ENCODE measurements at regions not wholly inside any gene's neighbourhood (a gene's known extent, or its start where the extent isn't known, plus 50 kb on each side); places are given as distances from the start of the nearest gene placed in this dataset.

GRCh38 chr4:65773636-65774035 lies 103.3 kb upstream of the EPHA5 start:
- intact Hi-C loops (cut with DNase I) = no loop called here
- 83 to 88% (median 84%) methylated on average over 6 of the region's 6 CpGs for WGBS, 3 donors
- H3K36me3 ChIP-seq (ENCODE audit: insufficient read depth in 1 of 2, low read depth in 1 of 2) = no peaks in the 10 kb centered on the region
- no peaks in the 10 kb centered on the region for H3K4me1 ChIP-seq
- no peak overlapping the region for H3K27ac ChIP-seq
- H3K4me3 ChIP-seq = no peak overlapping the region
- DNase-seq (no peak), ATAC-seq (no peak)
- no peaks in the 10 kb centered on the region for H3K9me3 ChIP-seq
- H3K27me3 ChIP-seq (ENCODE audit: insufficient read depth in 3 of 3, low read length in 2 of 3) = no peaks in the 10 kb centered on the region
- TF ChIP-seq CTCF (IDR thresholded peaks at IDR 0.05) = no peak

GRCh38 chr4:65747386-65747785 lies 77.1 kb upstream of the EPHA5 start:
- Histone ChIP-seq H3K9me3 (no peaks in the 10 kb centered on the region), H3K4me3 (no peak overlapping the region), H3K36me3 (ENCODE audit: insufficient read depth in 1 of 2, low read depth in 1 of 2) (no peaks in the 10 kb centered on the region), H3K4me1 (no peaks in the 10 kb centered on the region), H3K27me3 (ENCODE audit: insufficient read depth in 3 of 3, low read length in 2 of 3) (no peaks in the 10 kb centered on the region), H3K27ac (no peak overlapping the region)
- ATAC-seq (no peak), DNase-seq (no peak)
- intact Hi-C loops (cut with DNase I) = no loop called here
- TF ChIP-seq CTCF (IDR thresholded peaks at IDR 0.05) = no peak
- 40 to 51% (median 50%) methylated on average over 2 of the region's 2 CpGs for WGBS, 3 donors

GRCh38 chr4:65738134-65738533 lies 67.8 kb upstream of the EPHA5 start:
- WGBS, 3 donors = 83 to 86% (median 84%) methylated on average over 2 of the region's 2 CpGs
- DNase-seq (no peak), ATAC-seq (no peak)
- no peak overlapping the region for H3K4me3 ChIP-seq
- H3K4me1 ChIP-seq = no peaks in the 10 kb centered on the region
- no peak overlapping the region for H3K27ac ChIP-seq
- H3K9me3 ChIP-seq = no peaks in the 10 kb centered on the region
- TF ChIP-seq CTCF (IDR thresholded peaks at IDR 0.05) = no peak
- H3K27me3 ChIP-seq (ENCODE audit: insufficient read depth in 3 of 3, low read length in 2 of 3) = no peaks in the 10 kb centered on the region
- intact Hi-C loops (cut with DNase I) = no loop called here
- no peaks in the 10 kb centered on the region for H3K36me3 ChIP-seq (ENCODE audit: insufficient read depth in 1 of 2, low read depth in 1 of 2)

GRCh38 chr4:65737672-65738071 lies 67.4 kb upstream of the EPHA5 start:
- no peak for DNase-seq
- no peak for TF ChIP-seq CTCF (IDR thresholded peaks at IDR 0.05)
- Histone ChIP-seq H3K27ac (no peak overlapping the region), H3K36me3 (ENCODE audit: insufficient read depth in 1 of 2, low read depth in 1 of 2) (no peaks in the 10 kb centered on the region), H3K27me3 (ENCODE audit: insufficient read depth in 3 of 3, low read length in 2 of 3) (no peaks in the 10 kb centered on the region), H3K4me1 (no peaks in the 10 kb centered on the region), H3K9me3 (no peaks in the 10 kb centered on the region), H3K4me3 (no peak overlapping the region)
- intact Hi-C loops (cut with DNase I) = no loop called here
- ATAC-seq = no peak
- WGBS, 3 donors = 63 to 73% (median 68%) methylated on average over 4 of the region's 4 CpGs

- Histone ChIP-seq H3K27me3 (ENCODE audit: insufficient read depth in 3 of 3, low read length in 2 of 3) (no peaks in the 10 kb centered on the region), H3K9me3 (no peaks in the 10 kb centered on the region), H3K27ac (no peak overlapping the region), H3K36me3 (ENCODE audit: insufficient read depth in 1 of 2, low read depth in 1 of 2) (no peaks in the 10 kb centered on the region), H3K4me1 (no peaks in the 10 kb centered on the region), H3K4me3 (no peak overlapping the region)
- 79 to 80% (median 80%) methylated on average over 5 of the region's 5 CpGs for WGBS, 3 donors
- DNase-seq (no peak), ATAC-seq (no peak)
- TF ChIP-seq CTCF (IDR thresholded peaks at IDR 0.05) = no peak
- intact Hi-C loops (cut with DNase I) = no loop called here
Measured at GRCh38 chr4:65724973-65725372, 54.7 kb upstream of the EPHA5 start.
